AG09309 (cell line): ENCODE measurements at regions not wholly inside any gene's neighbourhood (a gene's known extent, or its start where the extent isn't known, plus 50 kb on each side); places are given as distances from the start of the nearest gene placed in this dataset.

Experiments
- DNase-seq: peaks from one replicate; pipeline ENCODE4 v3.0.0-alpha.2; 2010; ENCODE audit warnings: low read depth
- H3K4me3 ChIP-seq: 2 replicates; pipeline ENCODE4 v1.5.1; 2011; ENCODE audit warnings: mild to moderate bottlenecking, low read depth, low read length, moderate library complexity; ENCODE audit not compliant: control insufficient read depth
- TF ChIP-seq, protein P1 (sequence below): IDR thresholded peaks from 2 replicates; pipeline ENCODE4 v1.5.1; 2011; ENCODE audit warnings: mild to moderate bottlenecking, low read depth, low read length, inconsistent platforms; ENCODE audit not compliant: insufficient read depth, control insufficient read depth; ENCODE audit errors: missing control alignments

GRCh38 chr4:96839441-96839840, 999.5 kb downstream of the PDHA2 start:
- no peak overlapping the region for H3K4me3 ChIP-seq
- TF ChIP-seq, protein P1, sequence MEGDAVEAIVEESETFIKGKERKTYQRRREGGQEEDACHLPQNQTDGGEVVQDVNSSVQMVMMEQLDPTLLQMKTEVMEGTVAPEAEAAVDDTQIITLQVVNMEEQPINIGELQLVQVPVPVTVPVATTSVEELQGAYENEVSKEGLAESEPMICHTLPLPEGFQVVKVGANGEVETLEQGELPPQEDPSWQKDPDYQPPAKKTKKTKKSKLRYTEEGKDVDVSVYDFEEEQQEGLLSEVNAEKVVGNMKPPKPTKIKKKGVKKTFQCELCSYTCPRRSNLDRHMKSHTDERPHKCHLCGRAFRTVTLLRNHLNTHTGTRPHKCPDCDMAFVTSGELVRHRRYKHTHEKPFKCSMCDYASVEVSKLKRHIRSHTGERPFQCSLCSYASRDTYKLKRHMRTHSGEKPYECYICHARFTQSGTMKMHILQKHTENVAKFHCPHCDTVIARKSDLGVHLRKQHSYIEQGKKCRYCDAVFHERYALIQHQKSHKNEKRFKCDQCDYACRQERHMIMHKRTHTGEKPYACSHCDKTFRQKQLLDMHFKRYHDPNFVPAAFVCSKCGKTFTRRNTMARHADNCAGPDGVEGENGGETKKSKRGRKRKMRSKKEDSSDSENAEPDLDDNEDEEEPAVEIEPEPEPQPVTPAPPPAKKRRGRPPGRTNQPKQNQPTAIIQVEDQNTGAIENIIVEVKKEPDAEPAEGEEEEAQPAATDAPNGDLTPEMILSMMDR, result no peak
- no peak for DNase-seq

- DNase-seq, result no peak
- no peak overlapping the region for H3K4me3 ChIP-seq
- TF ChIP-seq, protein P1, result no peak
Measured at GRCh38 chr4:96841801-96842200, 1001.9 kb downstream of the PDHA2 start.

- TF ChIP-seq, protein P1, result no peak
- DNase-seq, result no peak
- H3K4me3 ChIP-seq, result no peak overlapping the region
Measured at GRCh38 chr4:96844858-96845490, 1005.1 kb downstream of the PDHA2 start.

GRCh38 chr4:96845819-96846218, 1005.9 kb downstream of the PDHA2 start:
- TF ChIP-seq, protein P1, result no peak
- H3K4me3 ChIP-seq, result no peak overlapping the region
- no peak for DNase-seq

- DNase-seq, result no peak
- no peak overlapping the region for H3K4me3 ChIP-seq
- TF ChIP-seq, protein P1, result no peak
Measured at GRCh38 chr4:96874657-96875056, 1034.8 kb downstream of the PDHA2 start.

GRCh38 chr4:96879527-96879926, 1039.6 kb downstream of the PDHA2 start:
- TF ChIP-seq, protein P1, result no peak
- no peak for DNase-seq
- no peak overlapping the region for H3K4me3 ChIP-seq
